Neural cell (in vitro differentiated cells): ENCODE measurements at regions not wholly inside any gene's neighbourhood (a gene's known extent, or its start where the extent isn't known, plus 50 kb on each side); places are given as distances from the start of the nearest gene placed in this dataset.

Experiments used
- REST ChIP-seq: IDR thresholded peaks from 2 replicates; pipeline ENCODE4 v1.6.1; 2012; ENCODE audit warnings: borderline replicate concordance
- TF ChIP-seq, protein P1 (sequence below): fragments of 450-650 bp; IDR thresholded peaks from 2 replicates; pipeline ENCODE4 v1.5.1; 2014; ENCODE audit warnings: antibody characterized with exemption, mild to moderate bottlenecking, moderate library complexity; ENCODE audit not compliant: poor library complexity, severe bottlenecking

DNA sequence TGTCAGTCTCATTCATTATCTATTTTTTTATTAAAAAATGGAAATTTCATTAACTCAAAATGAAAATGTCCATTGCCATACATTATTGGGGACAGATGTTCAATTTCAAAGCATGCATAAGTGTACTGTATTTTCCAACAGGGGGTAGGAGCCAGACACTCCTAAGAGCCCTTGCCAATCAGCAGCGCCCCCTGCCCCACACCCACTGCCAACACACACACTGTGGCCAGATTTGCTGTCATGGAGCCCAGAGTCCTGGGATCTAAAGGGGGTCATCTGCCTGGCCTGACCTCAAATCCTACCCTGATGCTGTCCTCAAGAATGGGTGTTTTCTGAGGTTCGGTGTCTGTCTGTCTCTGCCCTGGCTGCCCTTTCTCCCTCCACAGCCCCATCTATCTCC lies 162.2 kb upstream of the TWIST2 start:
- TF ChIP-seq REST = no peak
- TF ChIP-seq, protein P1, sequence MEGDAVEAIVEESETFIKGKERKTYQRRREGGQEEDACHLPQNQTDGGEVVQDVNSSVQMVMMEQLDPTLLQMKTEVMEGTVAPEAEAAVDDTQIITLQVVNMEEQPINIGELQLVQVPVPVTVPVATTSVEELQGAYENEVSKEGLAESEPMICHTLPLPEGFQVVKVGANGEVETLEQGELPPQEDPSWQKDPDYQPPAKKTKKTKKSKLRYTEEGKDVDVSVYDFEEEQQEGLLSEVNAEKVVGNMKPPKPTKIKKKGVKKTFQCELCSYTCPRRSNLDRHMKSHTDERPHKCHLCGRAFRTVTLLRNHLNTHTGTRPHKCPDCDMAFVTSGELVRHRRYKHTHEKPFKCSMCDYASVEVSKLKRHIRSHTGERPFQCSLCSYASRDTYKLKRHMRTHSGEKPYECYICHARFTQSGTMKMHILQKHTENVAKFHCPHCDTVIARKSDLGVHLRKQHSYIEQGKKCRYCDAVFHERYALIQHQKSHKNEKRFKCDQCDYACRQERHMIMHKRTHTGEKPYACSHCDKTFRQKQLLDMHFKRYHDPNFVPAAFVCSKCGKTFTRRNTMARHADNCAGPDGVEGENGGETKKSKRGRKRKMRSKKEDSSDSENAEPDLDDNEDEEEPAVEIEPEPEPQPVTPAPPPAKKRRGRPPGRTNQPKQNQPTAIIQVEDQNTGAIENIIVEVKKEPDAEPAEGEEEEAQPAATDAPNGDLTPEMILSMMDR = no peak
